ENCODE measurements at regions not wholly inside any gene's neighbourhood (a gene's known extent, or its start where the extent isn't known, plus 50 kb on each side); places are given as distances from the start of the nearest gene placed in this dataset.
A peak's percentile ranks its signal among the peaks of the same experiment; 100 is the strongest.

DNA sequence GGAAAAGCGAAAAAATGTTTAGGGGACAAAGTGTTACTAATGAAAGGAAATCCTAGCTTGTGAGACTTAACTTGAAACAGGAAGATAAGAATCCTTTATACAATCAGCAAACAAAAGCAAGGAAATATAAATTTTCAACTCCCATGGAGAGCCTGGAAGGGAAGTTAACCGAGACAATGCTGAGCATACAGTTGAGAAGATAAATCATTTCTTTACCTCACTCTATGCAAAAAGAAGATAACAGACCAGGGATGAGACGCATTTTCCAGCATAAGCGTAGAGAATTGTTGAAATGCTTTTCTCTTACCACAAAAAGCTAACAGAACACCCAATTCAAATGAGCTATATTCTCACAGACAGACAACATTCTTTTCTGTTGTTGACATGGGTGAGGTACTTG, 309.6 kb downstream of the CWC27 start:
- H3K27ac ChIP-seq = peak overlapping the region; percentile 49
- TF ChIP-seq, protein P1, sequence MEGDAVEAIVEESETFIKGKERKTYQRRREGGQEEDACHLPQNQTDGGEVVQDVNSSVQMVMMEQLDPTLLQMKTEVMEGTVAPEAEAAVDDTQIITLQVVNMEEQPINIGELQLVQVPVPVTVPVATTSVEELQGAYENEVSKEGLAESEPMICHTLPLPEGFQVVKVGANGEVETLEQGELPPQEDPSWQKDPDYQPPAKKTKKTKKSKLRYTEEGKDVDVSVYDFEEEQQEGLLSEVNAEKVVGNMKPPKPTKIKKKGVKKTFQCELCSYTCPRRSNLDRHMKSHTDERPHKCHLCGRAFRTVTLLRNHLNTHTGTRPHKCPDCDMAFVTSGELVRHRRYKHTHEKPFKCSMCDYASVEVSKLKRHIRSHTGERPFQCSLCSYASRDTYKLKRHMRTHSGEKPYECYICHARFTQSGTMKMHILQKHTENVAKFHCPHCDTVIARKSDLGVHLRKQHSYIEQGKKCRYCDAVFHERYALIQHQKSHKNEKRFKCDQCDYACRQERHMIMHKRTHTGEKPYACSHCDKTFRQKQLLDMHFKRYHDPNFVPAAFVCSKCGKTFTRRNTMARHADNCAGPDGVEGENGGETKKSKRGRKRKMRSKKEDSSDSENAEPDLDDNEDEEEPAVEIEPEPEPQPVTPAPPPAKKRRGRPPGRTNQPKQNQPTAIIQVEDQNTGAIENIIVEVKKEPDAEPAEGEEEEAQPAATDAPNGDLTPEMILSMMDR (conservative IDR thresholded peaks at IDR 0.05) = no peak

DNA sequence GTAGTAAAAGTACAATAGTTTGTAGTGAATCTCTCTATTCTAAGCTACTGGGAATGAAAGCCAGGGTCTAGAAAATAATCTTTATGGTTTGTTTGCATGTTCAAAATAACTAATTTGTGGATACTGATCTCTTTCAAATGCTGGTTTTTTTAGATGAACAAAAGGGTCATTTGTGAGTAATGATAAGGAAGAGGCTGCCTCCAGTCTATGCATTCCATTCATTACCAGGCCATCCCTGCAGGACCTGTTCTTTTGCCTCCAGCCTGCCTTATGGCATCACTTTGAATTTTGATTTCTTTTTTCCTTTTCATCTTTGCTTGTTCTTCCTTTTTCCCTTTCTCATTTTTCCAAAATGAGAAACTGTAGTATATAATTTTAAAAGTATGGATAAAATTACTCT, 312.3 kb downstream of the CWC27 start:
- no peak overlapping the region for H3K27ac ChIP-seq
- TF ChIP-seq, protein P1 (conservative IDR thresholded peaks at IDR 0.05) = no peak

DNA sequence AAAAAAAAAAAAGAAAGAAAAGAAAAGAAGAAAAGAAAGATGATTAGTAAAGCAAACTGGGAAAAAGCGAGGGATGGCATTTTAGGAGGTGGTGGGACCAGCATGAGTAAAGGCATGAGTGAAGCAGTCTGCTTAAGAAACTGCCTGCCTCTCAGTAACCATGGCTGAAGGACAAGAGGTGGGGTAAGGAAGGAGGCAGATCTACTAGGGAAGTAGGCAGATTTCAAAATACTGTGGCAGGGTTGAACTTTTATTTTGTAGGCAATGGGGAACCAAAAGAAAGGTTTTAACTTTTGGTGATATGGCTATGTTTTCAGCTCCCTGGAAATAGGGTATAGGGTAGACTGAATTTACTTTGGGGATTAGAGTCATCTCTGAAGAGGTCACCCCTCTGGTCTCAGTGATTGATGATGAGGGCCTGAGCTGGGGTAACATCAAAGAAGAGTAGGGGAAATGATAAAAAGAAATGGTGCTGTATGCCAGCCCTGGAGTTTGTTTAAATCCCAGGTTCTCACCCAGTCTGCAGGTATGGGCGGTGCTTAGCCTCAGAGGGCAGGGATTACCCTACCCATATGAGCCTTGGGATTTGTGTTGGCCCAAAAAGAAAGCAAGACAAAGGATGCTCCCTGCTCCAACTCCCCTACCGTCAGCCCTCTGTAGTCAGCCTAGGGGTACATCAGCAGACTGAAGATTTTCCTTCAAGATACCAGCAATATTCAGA, 316.2 kb downstream of the CWC27 start:
- TF ChIP-seq, protein P1 (conservative IDR thresholded peaks at IDR 0.05) = no peak
- H3K27ac ChIP-seq = no peak overlapping the region

DNA sequence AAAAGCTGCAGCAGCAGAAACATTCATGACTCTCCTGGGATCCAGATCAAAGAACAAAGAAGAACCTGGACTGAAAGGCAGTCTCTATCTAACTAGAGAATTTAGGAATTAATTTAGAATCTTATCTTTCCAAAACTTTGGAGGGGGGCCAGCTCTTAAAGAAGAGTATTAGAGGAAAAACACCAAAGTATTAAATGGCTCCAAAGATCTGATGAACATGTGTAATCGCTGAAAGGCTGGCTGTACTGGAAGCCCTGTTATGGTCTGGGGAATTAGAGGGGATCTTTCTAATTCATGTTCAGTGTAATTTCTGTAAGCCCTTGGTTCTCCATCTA, 316.8 kb downstream of the CWC27 start:
- TF ChIP-seq, protein P1 (conservative IDR thresholded peaks at IDR 0.05) = no peak
- no peak overlapping the region for H3K27ac ChIP-seq

DNA sequence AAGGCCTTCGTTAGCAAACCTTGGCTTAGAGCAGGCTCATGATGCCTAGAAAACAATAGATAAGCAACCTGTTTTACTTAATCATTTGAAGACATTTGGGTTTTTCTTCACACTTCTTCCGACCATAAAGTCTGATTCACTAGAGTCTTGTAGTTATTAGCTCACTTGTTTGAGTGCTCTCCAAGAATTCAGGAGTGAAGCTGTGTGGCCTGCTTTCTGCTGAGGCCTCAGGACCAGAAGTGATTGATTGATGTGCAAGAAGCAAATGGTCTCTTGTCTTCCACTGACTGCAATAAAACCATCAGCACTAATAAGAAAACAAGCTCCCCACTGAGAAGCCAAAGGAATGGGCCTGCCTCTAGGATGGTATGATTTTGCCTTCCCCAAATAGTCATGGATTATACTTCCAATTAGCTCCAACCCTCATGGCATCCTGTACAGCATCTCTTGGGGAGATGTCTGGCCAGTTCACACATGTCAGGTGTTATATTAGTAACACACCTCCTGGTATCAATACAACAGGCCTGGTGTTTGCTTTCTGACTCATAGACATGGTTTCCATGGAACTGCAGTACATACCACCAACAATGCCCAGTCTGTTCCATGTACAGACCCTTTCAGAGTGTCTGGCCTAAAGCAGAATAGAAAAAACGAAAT, 317.6 kb downstream of the CWC27 start:
- TF ChIP-seq, protein P1 (conservative IDR thresholded peaks at IDR 0.05) = no peak
- H3K27ac ChIP-seq = no peak overlapping the region

DNA sequence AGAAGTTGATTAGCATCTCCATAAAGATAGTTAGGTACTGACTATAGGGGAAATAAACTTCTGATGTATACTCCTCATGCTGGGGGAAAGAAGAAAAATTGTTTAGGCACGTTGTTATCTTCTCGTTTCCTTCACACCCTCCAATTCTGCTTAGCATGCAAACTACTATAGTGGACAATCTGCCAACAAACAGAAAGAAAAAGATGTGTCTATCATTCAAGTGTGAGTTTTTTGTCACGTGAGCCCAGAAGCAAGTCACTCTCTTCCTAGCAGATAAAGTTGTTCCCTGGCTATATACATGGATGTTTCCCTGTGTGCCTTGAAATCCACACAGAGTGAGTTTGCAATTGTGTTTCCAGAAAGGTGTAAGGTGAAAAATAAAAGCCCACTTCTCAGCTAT, 318.4 kb downstream of the CWC27 start:
- TF ChIP-seq, protein P1 (conservative IDR thresholded peaks at IDR 0.05) = no peak

DNA sequence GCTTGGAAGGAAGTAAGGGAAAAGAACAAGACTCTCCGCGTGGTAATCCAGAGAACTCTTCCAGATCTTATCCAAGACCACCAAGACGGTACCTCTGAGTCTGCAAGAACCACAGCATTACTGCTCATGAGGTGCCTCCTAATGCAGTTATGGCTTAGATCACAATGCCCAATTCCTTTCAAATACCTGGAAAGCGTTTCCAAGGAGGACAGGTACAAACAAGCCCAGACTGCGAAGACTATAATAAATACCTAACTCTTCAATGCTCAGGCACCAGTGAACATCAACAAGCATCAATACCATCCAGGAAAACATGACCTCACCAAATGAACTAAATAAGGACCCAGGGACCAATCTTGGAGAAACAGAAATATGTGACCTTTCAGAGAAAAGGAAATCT, 325.5 kb downstream of the CWC27 start:
- no peak overlapping the region for H3K27ac ChIP-seq
- TF ChIP-seq, protein P1 (conservative IDR thresholded peaks at IDR 0.05) = no peak

More for the DNA sequence above, 318.4 kb downstream of the CWC27 start:
- no peak overlapping the region for H3K27ac ChIP-seq

Measured in VCaP (cell line).